IMR-90 (cell line): ENCODE measurements at regions not wholly inside any gene's neighbourhood (a gene's known extent, or its start where the extent isn't known, plus 50 kb on each side); places are given as distances from the start of the nearest gene placed in this dataset.

ENCODE experiments used
- ATAC-seq: fragments of 200-7000 bp; cut with Tn5 transposase; 2 replicates; pipeline ENCODE4 v1.9.1; 2020; ENCODE audit warnings: low read depth, mild to moderate bottlenecking, moderate library complexity
- BruUV-seq: library from RNA; stranded (reverse); fragments of 400-500 nt; replicated peaks from 2 replicates; lab custom pipeline; 2021; lab: Mats Ljungman, UMichigan
- CTCF ChIA-PET: fragments of 300-600 bp; formaldehyde crosslinking; extraction: SDS; loops from one replicate; lab custom pipeline; 2021; ENCODE audit warnings: antibody characterized with exemption; lab: Yijun Ruan, JAX
- POLR2A ChIA-PET: fragments of 300-600 bp; sonication (Branson Sonifier 250); formaldehyde crosslinking; loops from one replicate; lab custom pipeline; 2022; ENCODE audit warnings: antibody characterized with exemption; ENCODE audit not compliant: unreplicated experiment; lab: Charles Lee
- DNase-seq: peaks from one replicate; pipeline ENCODE4 v3.0.0; 2013
- H2AFZ ChIP-seq: replicated peaks from 2 replicates; pipeline ENCODE3; 2013; ENCODE audit warnings: low read length, mild to moderate bottlenecking; ENCODE audit not compliant: poor library complexity
- H2AK5ac ChIP-seq: 2 replicates; pipeline ENCODE4 v1.6.1; 2013; ENCODE audit warnings: low read depth, low read length, inconsistent platforms
- H2AK9ac ChIP-seq: replicated peaks from 2 replicates; pipeline ENCODE3; 2013; ENCODE audit warnings: mild to moderate bottlenecking, low read depth, low read length, moderate library complexity; ENCODE audit not compliant: poor library complexity
- H2BK120ac ChIP-seq: 2 replicates; pipeline ENCODE4 v1.6.1; 2013; ENCODE audit warnings: low read depth, low read length, inconsistent platforms
- H2BK15ac ChIP-seq: 3 replicates; pipeline ENCODE4 v1.6.1; 2013; ENCODE audit warnings: low read depth, low read length, inconsistent platforms
- H2BK20ac ChIP-seq: 2 replicates; pipeline ENCODE4 v1.6.1; 2013; ENCODE audit warnings: low read depth, mild to moderate bottlenecking, inconsistent platforms, low read length, moderate library complexity
- H2BK5ac ChIP-seq: 2 replicates; pipeline ENCODE4 v1.6.1; 2013; ENCODE audit warnings: mild to moderate bottlenecking, low read depth, low read length, inconsistent platforms; ENCODE audit not compliant: poor library complexity, severe bottlenecking
- H3K14ac ChIP-seq: replicated peaks from 2 replicates; pipeline ENCODE4 v1.6.1; 2013; ENCODE audit warnings: low read depth, low read length, inconsistent platforms
- H3K18ac ChIP-seq: 2 replicates; pipeline ENCODE4 v1.6.1; 2013; ENCODE audit warnings: low read depth, low read length, control low read depth
- H3K23ac ChIP-seq: 2 replicates; pipeline ENCODE4 v1.6.1; 2013; ENCODE audit warnings: low read depth, low read length, inconsistent platforms
- H3K27ac ChIP-seq: 2 replicates; pipeline ENCODE4 v1.5.1; 2013; ENCODE audit warnings: mild to moderate bottlenecking, control low read depth, low read length; ENCODE audit not compliant: insufficient read depth
- H3K27me3 ChIP-seq: 2 replicates; pipeline ENCODE4 v1.6.1; 2013; ENCODE audit warnings: low read length; ENCODE audit not compliant: control insufficient read depth, insufficient read depth
- H3K36me3 ChIP-seq: 2 replicates; pipeline ENCODE4 v1.6.1; 2013; ENCODE audit warnings: low read length, mixed read lengths; ENCODE audit not compliant: control insufficient read depth, insufficient read depth
- H3K4ac ChIP-seq: 2 replicates; pipeline ENCODE4 v1.6.1; 2013; ENCODE audit warnings: low read depth, low read length, inconsistent platforms
- H3K4me1 ChIP-seq: 2 replicates; pipeline ENCODE4 v1.6.1; 2013; ENCODE audit warnings: low read length, mixed read lengths; ENCODE audit not compliant: control insufficient read depth, insufficient read depth
- H3K4me2 ChIP-seq: 2 replicates; pipeline ENCODE4 v1.6.1; 2013; ENCODE audit warnings: low read depth, mild to moderate bottlenecking, control low read depth, low read length, moderate library complexity
- H3K4me3 ChIP-seq: 2 replicates; pipeline ENCODE4 v1.5.1; 2013; ENCODE audit warnings: low read depth, mild to moderate bottlenecking, control low read depth, low read length, moderate library complexity; ENCODE audit not compliant: insufficient read depth
- H3K56ac ChIP-seq: 2 replicates; pipeline ENCODE4 v1.6.1; 2013; ENCODE audit warnings: low read length, inconsistent platforms; ENCODE audit not compliant: insufficient read depth; ENCODE audit errors: extremely low read depth
- H3K79me1 ChIP-seq, 2 experiments: 2 replicates each; pipeline ENCODE4 v1.6.1; 2013; ENCODE audit warnings: low read length in 2 of 2, inconsistent platforms in 1 of 2, low read depth in 1 of 2
- H3K9ac ChIP-seq: 2 replicates; pipeline ENCODE4 v1.6.1; 2013; ENCODE audit warnings: low read depth, low read length, control low read depth
- H3K9me1 ChIP-seq: 2 replicates; pipeline ENCODE4 v1.6.1; 2013; ENCODE audit warnings: low read length, inconsistent platforms; ENCODE audit not compliant: insufficient read depth
- H3K9me3 ChIP-seq: 2 replicates; pipeline ENCODE4 v1.6.1; 2013; ENCODE audit warnings: low read length; ENCODE audit not compliant: control insufficient read depth, insufficient read depth
- H4K20me1 ChIP-seq: 2 replicates; pipeline ENCODE4 v1.6.1; 2013; ENCODE audit warnings: low read length, inconsistent platforms; ENCODE audit not compliant: insufficient read depth
- H4K5ac ChIP-seq: 2 replicates; pipeline ENCODE4 v1.6.1; 2013; ENCODE audit warnings: mild to moderate bottlenecking, low read depth, low read length, control low read depth
- H4K8ac ChIP-seq, 2 experiments: 2 replicates each; pipeline ENCODE4 v1.6.1; 2013; ENCODE audit warnings: low read depth in 2 of 2, low read length in 2 of 2, control low read depth in 1 of 2, inconsistent platforms in 1 of 2
- H4K91ac ChIP-seq: 2 replicates; pipeline ENCODE4 v1.6.1; 2013; ENCODE audit warnings: low read depth, low read length, inconsistent platforms; ENCODE audit not compliant: insufficient read depth
- BHLHE40 ChIP-seq: fragments of 150-350 bp; IDR thresholded peaks from 2 replicates; pipeline ENCODE4 v1.6.1; 2016; ENCODE audit warnings: mild to moderate bottlenecking, low read depth, low read length
- CEBPB ChIP-seq: IDR thresholded peaks from 2 replicates; pipeline ENCODE4 v1.6.1; 2012; ENCODE audit warnings: low read depth, low read length, improper control_type of control experiment
- RFX5 ChIP-seq: IDR thresholded peaks from 2 replicates; pipeline ENCODE4 v1.8.0; 2012; ENCODE audit warnings: low read depth, mild to moderate bottlenecking, low read length, moderate library complexity
- WGBS, 2 experiments: methylation state at CpG; one replicate each; pipeline versions ENCODE4 v1.1.5 to v1.1.7; 2013; ENCODE audit warnings: missing lambda C conversion rate in 2 of 2; ENCODE audit not compliant: insufficient read length in 1 of 2; ENCODE audit errors: extremely low coverage in 2 of 2; 5-methylcytosine and 5-hydroxymethylcytosine counted together
- dilution Hi-C: fragments of 300-500 bp; cut with HindIII; formaldehyde crosslinking; loops from one replicate; pipeline ENCODE4 v1.14.3; 2018; ENCODE audit warnings: low sequenced_read_pairs; ENCODE audit not compliant: unreplicated experiment
- in situ Hi-C: fragments of 300-500 bp; cut with MboI; formaldehyde crosslinking; loops from 3 replicates; pipeline ENCODE4 v1.14.3; 2019; ENCODE audit warnings: low sequenced_read_pairs, inconsistent platforms, mixed read lengths
- intact Hi-C: fragments of 100-400 bp; cut with micrococcal nuclease; formaldehyde crosslinking; loops from 2 replicates; pipeline ENCODE4 v1.10.0; 2022
- TF ChIP-seq, protein P1 (sequence below): fragments of 150-350 bp; IDR thresholded peaks from 2 replicates; pipeline ENCODE4 v1.6.1; 2017; ENCODE audit warnings: mild to moderate bottlenecking, antibody characterized with exemption, low read length, low read depth

DNA sequence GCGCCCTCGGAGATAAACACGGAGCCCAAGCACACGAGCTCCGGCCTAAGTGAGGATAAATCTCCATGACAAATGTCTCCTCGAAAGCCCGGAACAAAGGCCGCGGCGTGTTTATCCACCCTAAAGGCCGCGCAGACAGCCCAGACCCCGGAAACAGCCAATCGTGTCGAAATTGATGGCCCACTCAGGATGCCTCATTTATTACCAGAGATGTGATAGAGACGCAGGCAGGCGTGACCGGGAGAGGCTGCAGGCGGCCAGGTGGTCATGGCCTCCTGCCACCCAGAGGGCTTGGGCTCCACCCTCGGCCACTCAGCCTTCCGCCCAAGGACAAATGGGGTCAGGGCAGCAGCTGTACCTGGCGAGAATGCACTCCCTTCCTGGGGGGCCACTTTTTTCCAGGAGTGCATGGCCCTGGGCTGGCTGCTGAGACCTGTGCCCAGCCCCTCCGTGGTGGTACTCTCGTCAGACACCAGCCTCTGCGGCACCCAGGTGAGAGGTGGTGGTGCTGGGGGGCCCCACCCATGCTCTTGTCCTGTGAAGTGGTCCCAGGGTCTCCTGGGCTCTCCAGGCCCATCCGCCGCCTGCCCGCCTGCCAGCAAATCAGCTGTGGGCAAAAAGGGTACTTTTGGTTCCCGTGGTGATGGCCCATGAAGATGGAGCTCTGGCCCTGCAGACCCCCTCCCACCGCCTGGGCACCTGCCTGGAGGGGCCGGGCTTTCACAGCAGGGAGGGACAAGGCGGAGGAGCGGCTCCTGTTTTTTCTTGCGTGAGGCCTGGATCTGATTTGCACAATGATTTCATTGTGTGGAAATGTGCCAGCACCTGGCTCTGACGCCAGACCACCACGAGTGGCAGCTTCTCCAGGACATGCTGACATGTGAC is 211.5 kb upstream of the C14orf180 start:
- Histone ChIP-seq H3K14ac (no peak overlapping the region), H3K4me3 (no peak overlapping the region), H2BK15ac (no peak overlapping the region), H4K91ac (no peak overlapping the region), H3K9me1 (no peaks in the 10 kb centered on the region), H4K5ac (no peak overlapping the region), H3K18ac (no peak overlapping the region), H3K4me1 (no peaks in the 10 kb centered on the region), H3K27me3 (no peaks in the 10 kb centered on the region), H2AK5ac (no peak overlapping the region), H3K23ac (no peak overlapping the region), H3K9ac (no peak overlapping the region), H3K36me3 (no peaks in the 10 kb centered on the region), H3K27ac (no peak overlapping the region), H3K56ac (no peak overlapping the region), H3K79me1 (no peaks in the 10 kb centered on the region), H4K20me1 (no peaks in the 10 kb centered on the region), H3K9me3 (peaks cover 51% of the 10 kb centered on the region), H3K4me2 (no peak overlapping the region), H2BK120ac (no peak overlapping the region), H3K4ac (no peak overlapping the region), H4K8ac (no peak overlapping the region), H2AK9ac (no peak overlapping the region), H2BK20ac (no peak overlapping the region), H2BK5ac (no peak overlapping the region), H2AFZ (no peak overlapping the region)
- intact Hi-C loops = no loop called here
- dilution Hi-C loops = no loop called here
- DNase-seq (no peak), ATAC-seq (no peak)
- in situ Hi-C loops = no loop called here
- BruUV-seq = no TSS peak
- WGBS, 2 experiments = 54% methylated on average over 15 of the region's 36 CpGs; no CpG with 5 or more reads in 1 of the 2 experiments
- TF ChIP-seq BHLHE40 (no peak), RFX5 (no peak), CEBPB (no peak)
- TF ChIP-seq, protein P1, sequence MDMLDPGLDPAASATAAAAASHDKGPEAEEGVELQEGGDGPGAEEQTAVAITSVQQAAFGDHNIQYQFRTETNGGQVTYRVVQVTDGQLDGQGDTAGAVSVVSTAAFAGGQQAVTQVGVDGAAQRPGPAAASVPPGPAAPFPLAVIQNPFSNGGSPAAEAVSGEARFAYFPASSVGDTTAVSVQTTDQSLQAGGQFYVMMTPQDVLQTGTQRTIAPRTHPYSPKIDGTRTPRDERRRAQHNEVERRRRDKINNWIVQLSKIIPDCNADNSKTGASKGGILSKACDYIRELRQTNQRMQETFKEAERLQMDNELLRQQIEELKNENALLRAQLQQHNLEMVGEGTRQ = no peak
- CTCF ChIA-PET = no interaction called here
- POLR2A ChIA-PET = no interaction called here
